B cell (primary cell): ENCODE measurements at regions not wholly inside any gene's neighbourhood (a gene's known extent, or its start where the extent isn't known, plus 50 kb on each side); places are given as distances from the start of the nearest gene placed in this dataset.

Source experiments
- CTCF ChIP-seq: fragments of 200-600 bp; IDR thresholded peaks from one replicate; pipeline ENCODE4 v1.8.0; 2022; ENCODE audit warnings: antibody characterized with exemption, mild to moderate bottlenecking
- EZH2 ChIP-seq: IDR thresholded peaks from 2 replicates; pipeline ENCODE4 v1.6.1; 2012; ENCODE audit warnings: borderline replicate concordance, low read depth, mild to moderate bottlenecking, moderate library complexity, low read length; ENCODE audit not compliant: insufficient read depth, poor library complexity, severe bottlenecking

GRCh38 chr9:106478312-106478711, 384.7 kb upstream of the ZNF462 start:
- TF ChIP-seq CTCF (no peak), EZH2 (no peak)
